GM19397 (cell line): ENCODE measurements at regions not wholly inside any gene's neighbourhood (a gene's known extent, or its start where the extent isn't known, plus 50 kb on each side); places are given as distances from the start of the nearest gene placed in this dataset.
"Not testable (repeated sequence)": the region's sequence is repeated elsewhere in the genome, so short reads cannot be mapped to it uniquely, and the experiment has no call there.

Experiments
- ATAC-seq: cut with Tn5 transposase; IDR thresholded peaks from one replicate; pipeline ENCODE4 v1.9.1; 2021; ENCODE audit warnings: mild to moderate bottlenecking, moderate library complexity; ENCODE audit not compliant: unreplicated experiment

- no peak for ATAC-seq
Observed at GRCh38 chr14:22266142-22266442, 322.9 kb downstream of the DAD1 start.

GRCh38 chr14:22265319-22266141, 323.5 kb downstream of the DAD1 start:
- ATAC-seq: no peak

GRCh38 chr14:22264759-22265158, 324.3 kb downstream of the DAD1 start:
- no peak for ATAC-seq

- ATAC-seq: no peak
Observed at GRCh38 chr14:22263961-22264360, 325.1 kb downstream of the DAD1 start.

- no peak for ATAC-seq
Observed at GRCh38 chr14:22262881-22263280, 326.1 kb downstream of the DAD1 start.

- no peak for ATAC-seq
Observed at GRCh38 chr14:22255017-22255950, 333.7 kb downstream of the DAD1 start.

GRCh38 chr14:22252686-22253085, 336.3 kb downstream of the DAD1 start:
- ATAC-seq: no peak

GRCh38 chr14:22251090-22251489, 337.9 kb downstream of the DAD1 start:
- no peak for ATAC-seq

- ATAC-seq: no peak
Observed at GRCh38 chr14:22249770-22250169, 339.3 kb downstream of the DAD1 start.

- ATAC-seq: no peak
Observed at GRCh38 chr14:22243971-22244581, 344.9 kb downstream of the DAD1 start.

GRCh38 chr14:22238320-22238719, 350.7 kb downstream of the DAD1 start:
- not testable (repeated sequence) for ATAC-seq

- ATAC-seq: no peak
Observed at GRCh38 chr14:22233377-22233776, 355.6 kb downstream of the DAD1 start.

GRCh38 chr14:22232933-22233332, 356.1 kb downstream of the DAD1 start:
- ATAC-seq: no peak

GRCh38 chr14:22232486-22232885, 356.5 kb downstream of the DAD1 start:
- no peak for ATAC-seq

- ATAC-seq: no peak
Observed at GRCh38 chr14:22231018-22231417, 358.0 kb downstream of the DAD1 start.

- no peak for ATAC-seq
Observed at GRCh38 chr14:22230517-22230916, 358.5 kb downstream of the DAD1 start.

GRCh38 chr14:22227084-22227483, 361.9 kb downstream of the DAD1 start:
- ATAC-seq: no peak

GRCh38 chr14:22226381-22226780, 362.6 kb downstream of the DAD1 start:
- ATAC-seq: no peak

- no peak for ATAC-seq
Observed at GRCh38 chr14:22225516-22226140, 363.4 kb downstream of the DAD1 start.

GRCh38 chr14:22221508-22221907, 367.5 kb downstream of the DAD1 start:
- no peak for ATAC-seq

- ATAC-seq: no peak
Observed at GRCh38 chr14:22220427-22220826, 368.6 kb downstream of the DAD1 start.
